ENCODE measurements at regions not wholly inside any gene's neighbourhood (a gene's known extent, or its start where the extent isn't known, plus 50 kb on each side); places are given as distances from the start of the nearest gene placed in this dataset.

- no peak for TF ChIP-seq POLR2A (IDR thresholded peaks at IDR 0.05; ENCODE audit: low read depth, low read length)
- TF ChIP-seq POLR2AphosphoS5 (IDR thresholded peaks at IDR 0.05; ENCODE audit: low read depth, low read length): no peak
- TF ChIP-seq POU2F2 (IDR thresholded peaks at IDR 0.05; ENCODE audit: low read depth, low read length): no peak
- no peak for TF ChIP-seq SPI1 (IDR thresholded peaks at IDR 0.05; ENCODE audit: low read depth, low read length)
- no peak for TF ChIP-seq TAF1 (IDR thresholded peaks at IDR 0.05; ENCODE audit: low read depth, low read length)
- TF ChIP-seq PAX5 (IDR thresholded peaks at IDR 0.05; ENCODE audit: insufficient read depth, low read length, severe bottlenecking): no peak
These were observed 262.5 kb downstream of the BTBD3 start for GRCh38 chr20:12180107-12180661.

Data from GM12891 (cell line).